ENCODE measurements at regions not wholly inside any gene's neighbourhood (a gene's known extent, or its start where the extent isn't known, plus 50 kb on each side); places are given as distances from the start of the nearest gene placed in this dataset.
"Not testable (repeated sequence)": the region's sequence is repeated elsewhere in the genome, so short reads cannot be mapped to it uniquely, and the experiment has no call there.

- TF ChIP-seq CBX8 (IDR thresholded peaks at IDR 0.05; ENCODE audit: borderline replicate concordance, low read depth, low read length) (no peak), KDM4A (IDR thresholded peaks at IDR 0.05; ENCODE audit: low read depth, low read length, severe bottlenecking) (no peak), USF2 (IDR thresholded peaks at IDR 0.05; ENCODE audit: low read length) (no peak)
These were observed 122.3 kb downstream of the HAUS1 start (continued) for GRCh38 chr18:46226461-46226860.

GRCh38 chr18:46229641-46230040 is 125.5 kb downstream of the HAUS1 start:
- H2BK15ac ChIP-seq (ENCODE audit: low read length); H3K56ac ChIP-seq (replicated peaks; ENCODE audit: insufficient read length, low read depth, low read length); H3K4me1 ChIP-seq (replicated peaks in 1 of 4; ENCODE audit: control insufficient read depth in 3 of 4, insufficient read depth in 4 of 4, low read length in 3 of 4); H3K79me1 ChIP-seq (ENCODE audit: low read depth, low read length); H3K27ac ChIP-seq (ENCODE audit: low read depth, low read length); DNase-seq (ENCODE audit: low read depth in 1 of 2, low spot score in 2 of 2); H2AK5ac ChIP-seq (ENCODE audit: low read depth, low read length); H3K4me3 ChIP-seq (ENCODE audit: extremely low read depth in 1 of 4, insufficient read depth in 2 of 4, low read depth in 3 of 4, low read length in 4 of 4); H3K79me2 ChIP-seq (ENCODE audit: control insufficient read depth in 1 of 2, insufficient read depth in 2 of 2, low read length in 2 of 2); H3K36me3 ChIP-seq (ENCODE audit: control insufficient read depth in 2 of 4, insufficient read depth in 4 of 4, low read length in 3 of 4); H3K14ac ChIP-seq (ENCODE audit: insufficient read length); H2BK20ac ChIP-seq (ENCODE audit: low read length); H3K4me2 ChIP-seq (ENCODE audit: insufficient read depth in 1 of 2, low read depth in 2 of 2, low read length in 2 of 2); H4K91ac ChIP-seq (replicated peaks; ENCODE audit: insufficient read length, low read length); H4K8ac ChIP-seq (ENCODE audit: extremely low read depth, insufficient read depth, low read length); H3K9ac ChIP-seq (replicated peaks in 1 of 4; ENCODE audit: extremely low read depth in 1 of 4, low read depth in 3 of 4, low read length in 3 of 4); H3K18ac ChIP-seq (ENCODE audit: extremely low read depth, low read length); H3K23ac ChIP-seq (ENCODE audit: insufficient read length); POLR2A ChIA-PET (ENCODE audit: partially characterized antibody); H3K23me2 ChIP-seq (ENCODE audit: low read depth, low read length); H3K27me3 ChIP-seq (replicated peaks in 1 of 4; ENCODE audit: control insufficient read depth in 3 of 4, extremely low read depth in 1 of 4, insufficient read depth in 3 of 4, low read length in 3 of 4); H2BK12ac ChIP-seq (ENCODE audit: low read depth, low read length); H2BK120ac ChIP-seq (replicated peaks; ENCODE audit: low read depth, low read length); H2AFZ ChIP-seq (ENCODE audit: low read length); H3K4ac ChIP-seq (replicated peaks; ENCODE audit: insufficient read length, low read depth, low read length); H4K20me1 ChIP-seq (replicated peaks in 1 of 2; ENCODE audit: control insufficient read depth in 1 of 2, insufficient read depth in 2 of 2, low read length in 2 of 2); H4K5ac ChIP-seq (ENCODE audit: insufficient read length, low read depth, low read length); FAIRE-seq; H3K9me3 ChIP-seq (ENCODE audit: insufficient read depth in 2 of 2, low read depth in 1 of 2, low read length in 1 of 2); H2BK5ac ChIP-seq (ENCODE audit: low read depth, low read length): not testable (repeated sequence)
- 91% methylated on average over 11 of the region's 11 CpGs; no CpG with 5 or more reads in 1 of the 2 experiments for WGBS, 2 experiments (ENCODE audit: extremely low coverage in 1 of 2, insufficient coverage in 1 of 2, insufficient read length in 1 of 2, insufficient replicate concordance in 2 of 2, low coverage in 1 of 2, low lambda C conversion rate in 2 of 2, missing lambda C conversion rate in 1 of 2)
- CTCF ChIA-PET (ENCODE audit: partially characterized antibody) = interaction anchor here (1.7 kb wide), 1 partner anchor 16 kb away, joined by 5 read pairs; no protein-coding TSS in a partner anchor

Measured in H1 (cell line).